ENCODE measurements at regions not wholly inside any gene's neighbourhood (a gene's known extent, or its start where the extent isn't known, plus 50 kb on each side); places are given as distances from the start of the nearest gene placed in this dataset.

DNA sequence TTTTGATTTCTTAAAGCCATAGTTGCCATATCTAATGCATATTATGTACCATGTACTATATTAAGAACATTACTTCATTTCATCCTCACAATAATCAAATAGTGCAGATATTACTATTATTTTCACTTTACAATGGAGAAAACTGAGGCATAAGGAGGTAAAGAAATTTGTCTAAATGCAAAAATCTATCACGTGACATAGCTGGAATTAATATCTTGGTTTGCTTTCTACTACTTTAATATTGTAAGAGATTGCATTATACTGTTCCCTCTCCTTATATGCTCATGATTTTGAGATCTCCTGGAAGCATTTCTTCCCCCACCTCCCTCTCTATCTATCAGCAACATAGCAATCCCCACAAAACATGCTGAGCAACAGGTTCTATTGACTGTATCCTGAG, 330.8 kb upstream of the SPTLC3 start:
- Histone ChIP-seq H3K4ac (replicated peaks; ENCODE audit: insufficient read length, low read depth, low read length) (no peak overlapping the region), H2BK5ac (ENCODE audit: low read depth, low read length) (no peak overlapping the region), H4K91ac (replicated peaks; ENCODE audit: insufficient read length, low read length) (no peak overlapping the region), H2BK20ac (ENCODE audit: low read length) (no peak overlapping the region), H3K14ac (ENCODE audit: insufficient read length) (no peak overlapping the region), H3K79me2 (ENCODE audit: control insufficient read depth in 1 of 2, insufficient read depth in 2 of 2, low read length in 2 of 2) (no peaks in the 10 kb centered on the region), H2BK120ac (replicated peaks; ENCODE audit: low read depth, low read length) (no peak overlapping the region), H4K5ac (ENCODE audit: insufficient read length, low read depth, low read length) (no peak overlapping the region), H3K4me3 (ENCODE audit: extremely low read depth in 1 of 4, insufficient read depth in 2 of 4, low read depth in 3 of 4, low read length in 4 of 4) (no peak overlapping the region), H3K27me3 (replicated peaks in 1 of 4; ENCODE audit: control insufficient read depth in 3 of 4, extremely low read depth in 1 of 4, insufficient read depth in 3 of 4, low read length in 3 of 4) (no peaks in the 10 kb centered on the region), H3K4me1 (replicated peaks in 1 of 4; ENCODE audit: control insufficient read depth in 3 of 4, insufficient read depth in 4 of 4, low read length in 3 of 4) (peaks cover 0 to 7% (median 2%) of the 10 kb centered on the region in 4 experiments; a peak in 3 of 7 replicates), H3K23me2 (ENCODE audit: low read depth, low read length) (no peaks in the 10 kb centered on the region), H3K4me2 (ENCODE audit: insufficient read depth in 1 of 2, low read depth in 2 of 2, low read length in 2 of 2) (no peak overlapping the region), H3K18ac (ENCODE audit: extremely low read depth, low read length) (no peak overlapping the region), H2AFZ (ENCODE audit: low read length) (no peak overlapping the region), H3K27ac (ENCODE audit: low read depth, low read length) (no peak overlapping the region), H3K23ac (ENCODE audit: insufficient read length) (no peak overlapping the region), H3K79me1 (ENCODE audit: low read depth, low read length) (no peaks in the 10 kb centered on the region; the same call in 1 of the 2 replicates), H2AK5ac (ENCODE audit: low read depth, low read length) (no peak overlapping the region), H3K9me3 (ENCODE audit: insufficient read depth in 2 of 2, low read depth in 1 of 2, low read length in 1 of 2) (no peaks in the 10 kb centered on the region; a peak in 1 of 4 replicates), H4K8ac (ENCODE audit: extremely low read depth, insufficient read depth, low read length) (no peak overlapping the region), H3K56ac (replicated peaks; ENCODE audit: insufficient read length, low read depth, low read length) (no peak overlapping the region), H3K36me3 (ENCODE audit: control insufficient read depth in 2 of 4, insufficient read depth in 4 of 4, low read length in 3 of 4) (no peaks in the 10 kb centered on the region), H4K20me1 (replicated peaks in 1 of 2; ENCODE audit: control insufficient read depth in 1 of 2, insufficient read depth in 2 of 2, low read length in 2 of 2) (no peaks in the 10 kb centered on the region), H2BK15ac (ENCODE audit: low read length) (no peak overlapping the region), H3K9ac (replicated peaks in 1 of 4; ENCODE audit: extremely low read depth in 1 of 4, low read depth in 3 of 4, low read length in 3 of 4) (no peak overlapping the region), H2BK12ac (ENCODE audit: low read depth, low read length) (no peak overlapping the region)
- DNase-seq (ENCODE audit: low read depth in 1 of 2, low spot score in 2 of 2), result no peak
- ChIA-PET CTCF (ENCODE audit: partially characterized antibody) (interaction anchor here (1.5 kb wide), 1 partner anchor 160 kb away, joined by 3 read pairs; no protein-coding TSS in a partner anchor), POLR2A (ENCODE audit: partially characterized antibody) (no interaction called here)
- 95% methylated on average over 1 of the region's 1 CpG; no CpG with 5 or more reads in 1 of the 2 experiments for WGBS, 2 experiments (ENCODE audit: extremely low coverage in 1 of 2, insufficient coverage in 1 of 2, insufficient read length in 1 of 2, insufficient replicate concordance in 2 of 2, low coverage in 1 of 2, low lambda C conversion rate in 2 of 2, missing lambda C conversion rate in 1 of 2)
- no peak for FAIRE-seq
- TF ChIP-seq SIN3A (conservative IDR thresholded peaks at IDR 0.05 in 1 of 2, IDR thresholded peaks at IDR 0.05 in 1 of 2; ENCODE audit: low read depth in 1 of 2, low read length in 2 of 2) (no peak), ASH2L (IDR thresholded peaks at IDR 0.05; ENCODE audit: low read length) (no peak), CBX8 (IDR thresholded peaks at IDR 0.05; ENCODE audit: borderline replicate concordance, low read depth, low read length) (no peak), YY1 (IDR thresholded peaks at IDR 0.05; ENCODE audit: low read depth, low read length) (no peak), MAFK (IDR thresholded peaks at IDR 0.05; ENCODE audit: low read depth, low read length) (no peak), NRF1 (IDR thresholded peaks at IDR 0.05; ENCODE audit: low read depth, low read length) (no peak), RFX5 (IDR thresholded peaks at IDR 0.05; ENCODE audit: borderline replicate concordance, low read depth, low read length) (no peak), RXRA (IDR thresholded peaks at IDR 0.05; ENCODE audit: insufficient read depth, low read depth, low read length) (no peak), BACH1 (IDR thresholded peaks at IDR 0.05; ENCODE audit: low read length) (no peak)

Measured in H1 (cell line).